DOHH2 (cell line): ENCODE measurements at regions not wholly inside any gene's neighbourhood (a gene's known extent, or its start where the extent isn't known, plus 50 kb on each side); places are given as distances from the start of the nearest gene placed in this dataset.

ENCODE experiments used
- H3F3A ChIP-seq: fragments of 200-600 bp; sonication (generic), shearing (Covaris generic); 2 replicates; pipeline ENCODE4 v1.6.0; 2016; ENCODE audit warnings: antibody characterized with exemption, mild to moderate bottlenecking; ENCODE audit not compliant: control insufficient read depth, insufficient read depth
- H3K27ac ChIP-seq: fragments of 200-600 bp; sonication (generic); 2 replicates; pipeline ENCODE4 v1.5.1; 2014; ENCODE audit warnings: low read depth, mild to moderate bottlenecking, low read length, moderate library complexity
- H3K27me3 ChIP-seq: fragments of 200-600 bp; sonication (generic); 2 replicates; pipeline ENCODE4 v1.6.1; 2014; ENCODE audit warnings: mild to moderate bottlenecking, low read length, mixed read lengths; ENCODE audit not compliant: control insufficient read depth
- H3K36me3 ChIP-seq: fragments of 200-600 bp; sonication (generic); 2 replicates; pipeline ENCODE4 v1.6.1; 2014; ENCODE audit warnings: mild to moderate bottlenecking, low read length, moderate library complexity, mixed read lengths; ENCODE audit not compliant: control insufficient read depth
- H3K4me1 ChIP-seq: fragments of 200-600 bp; sonication (generic); 2 replicates; pipeline ENCODE4 v1.6.1; 2014; ENCODE audit warnings: mild to moderate bottlenecking, low read length, mixed read lengths; ENCODE audit not compliant: control insufficient read depth
- H3K4me2 ChIP-seq: fragments of 200-600 bp; sonication (generic); 2 replicates; pipeline ENCODE4 v1.6.0; 2014; ENCODE audit warnings: mild to moderate bottlenecking, low read length, moderate library complexity
- H3K4me3 ChIP-seq: fragments of 200-600 bp; sonication (generic); 2 replicates; pipeline ENCODE4 v1.5.1; 2014; ENCODE audit warnings: mild to moderate bottlenecking, low read length, mixed read lengths
- H3K79me2 ChIP-seq: fragments of 200-600 bp; sonication (generic); 2 replicates; pipeline ENCODE4 v1.6.1; 2014; ENCODE audit warnings: mild to moderate bottlenecking, low read length, mixed read lengths; ENCODE audit not compliant: control insufficient read depth
- H3K9me2 ChIP-seq: fragments of 200-600 bp; sonication (generic); replicated peaks from 2 replicates; pipeline ENCODE4 v1.6.1; 2014; ENCODE audit warnings: mild to moderate bottlenecking, low read length, mixed read lengths; ENCODE audit not compliant: control insufficient read depth
- H3K9me3 ChIP-seq: fragments of 200-600 bp; sonication (generic); 2 replicates; pipeline ENCODE4 v1.6.1; 2014; ENCODE audit warnings: antibody characterized with exemption, low read length, mixed read lengths; ENCODE audit not compliant: control insufficient read depth, insufficient read depth
- H4K20me1 ChIP-seq: fragments of 200-600 bp; sonication (generic); 2 replicates; pipeline ENCODE4 v1.6.0; 2014; ENCODE audit warnings: low read depth, mild to moderate bottlenecking, antibody characterized with exemption, low read length, moderate library complexity; ENCODE audit not compliant: control insufficient read depth, insufficient read depth
- EZH2phosphoT487 ChIP-seq: fragments of 200-600 bp; sonication (generic); IDR thresholded peaks from 2 replicates; pipeline ENCODE4 v1.6.1; 2017; ENCODE audit warnings: borderline replicate concordance, mild to moderate bottlenecking, antibody characterized with exemption, low read length, moderate library complexity, mixed read lengths
- TF ChIP-seq, protein P1 (sequence below): fragments of 200-600 bp; sonication (generic); IDR thresholded peaks from one replicate; pipeline ENCODE4 v1.5.1; 2014; ENCODE audit warnings: antibody characterized with exemption, mild to moderate bottlenecking, low read depth, low read length; ENCODE audit not compliant: poor library complexity, severe bottlenecking

DNA sequence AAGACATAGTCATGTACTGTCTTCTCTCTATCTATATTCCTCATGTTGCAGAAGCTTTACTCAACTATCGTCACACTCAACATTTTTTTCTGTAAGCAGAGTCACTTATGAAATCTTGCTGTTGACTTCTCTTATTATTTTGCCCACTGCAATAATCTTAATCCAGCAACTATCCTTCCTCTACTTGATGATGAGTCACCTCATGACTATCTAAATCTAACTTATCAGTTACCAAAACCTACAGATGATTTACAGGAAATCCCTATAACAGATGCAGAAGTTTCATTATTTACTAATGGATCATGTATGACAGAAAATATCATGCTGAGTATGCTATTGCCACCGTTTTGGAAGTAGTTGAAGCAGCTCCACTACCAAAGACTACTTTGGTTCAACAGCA is 378.9 kb downstream of the DUSP10 start:
- no peaks in the 10 kb centered on the region; the same call in 1 of the 2 replicates for H3K9me2 ChIP-seq
- no peak overlapping the region for H3K27ac ChIP-seq
- no peaks in the 10 kb centered on the region for H3K79me2 ChIP-seq
- H3K4me1 ChIP-seq, result no peaks in the 10 kb centered on the region
- no peaks in the 10 kb centered on the region for H3K9me3 ChIP-seq
- no peak overlapping the region for H3K4me3 ChIP-seq
- no peaks in the 10 kb centered on the region for H3K27me3 ChIP-seq
- H3K36me3 ChIP-seq, result no peaks in the 10 kb centered on the region
- TF ChIP-seq EZH2phosphoT487, result no peak
- TF ChIP-seq, protein P1, sequence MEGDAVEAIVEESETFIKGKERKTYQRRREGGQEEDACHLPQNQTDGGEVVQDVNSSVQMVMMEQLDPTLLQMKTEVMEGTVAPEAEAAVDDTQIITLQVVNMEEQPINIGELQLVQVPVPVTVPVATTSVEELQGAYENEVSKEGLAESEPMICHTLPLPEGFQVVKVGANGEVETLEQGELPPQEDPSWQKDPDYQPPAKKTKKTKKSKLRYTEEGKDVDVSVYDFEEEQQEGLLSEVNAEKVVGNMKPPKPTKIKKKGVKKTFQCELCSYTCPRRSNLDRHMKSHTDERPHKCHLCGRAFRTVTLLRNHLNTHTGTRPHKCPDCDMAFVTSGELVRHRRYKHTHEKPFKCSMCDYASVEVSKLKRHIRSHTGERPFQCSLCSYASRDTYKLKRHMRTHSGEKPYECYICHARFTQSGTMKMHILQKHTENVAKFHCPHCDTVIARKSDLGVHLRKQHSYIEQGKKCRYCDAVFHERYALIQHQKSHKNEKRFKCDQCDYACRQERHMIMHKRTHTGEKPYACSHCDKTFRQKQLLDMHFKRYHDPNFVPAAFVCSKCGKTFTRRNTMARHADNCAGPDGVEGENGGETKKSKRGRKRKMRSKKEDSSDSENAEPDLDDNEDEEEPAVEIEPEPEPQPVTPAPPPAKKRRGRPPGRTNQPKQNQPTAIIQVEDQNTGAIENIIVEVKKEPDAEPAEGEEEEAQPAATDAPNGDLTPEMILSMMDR, result no peak
- no peaks in the 10 kb centered on the region for H3F3A ChIP-seq
- no peak overlapping the region for H3K4me2 ChIP-seq
- H4K20me1 ChIP-seq, result no peaks in the 10 kb centered on the region

DNA sequence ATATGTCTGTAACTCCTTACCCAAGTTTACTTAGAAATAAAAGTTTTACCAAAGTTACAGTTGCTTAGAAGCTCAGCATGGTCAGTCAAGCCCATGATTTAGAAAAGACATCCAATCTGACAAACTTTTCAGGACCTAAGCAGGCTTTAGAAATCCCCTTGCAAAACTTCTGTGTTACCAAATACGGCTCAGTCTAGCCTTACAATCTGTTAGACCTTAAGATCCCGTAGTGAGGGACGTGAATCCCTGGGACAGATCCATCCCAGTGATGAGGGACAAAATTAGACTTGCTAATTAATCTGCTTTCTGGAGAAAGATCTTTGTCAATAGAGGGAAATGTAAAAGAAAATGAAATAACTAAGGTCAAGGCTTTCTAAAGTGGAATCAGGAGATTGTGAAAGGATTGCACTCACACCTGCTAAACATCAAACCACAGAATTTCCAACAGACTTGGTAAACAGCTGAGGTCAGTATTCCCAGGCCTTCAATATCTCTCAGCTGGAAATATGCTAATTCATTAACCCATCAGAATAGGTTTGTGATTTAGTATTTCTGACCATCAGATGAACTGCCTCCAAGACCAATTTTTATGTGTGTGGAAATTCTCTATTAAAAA is 375.3 kb downstream of the DUSP10 start:
- Histone ChIP-seq H3K4me3 (no peak overlapping the region), H3K9me2 (no peaks in the 10 kb centered on the region; the same call in 1 of the 2 replicates), H4K20me1 (no peaks in the 10 kb centered on the region), H3K79me2 (no peaks in the 10 kb centered on the region), H3K27me3 (no peaks in the 10 kb centered on the region), H3K4me1 (no peaks in the 10 kb centered on the region), H3K4me2 (no peak overlapping the region), H3F3A (no peaks in the 10 kb centered on the region), H3K9me3 (no peaks in the 10 kb centered on the region), H3K36me3 (no peaks in the 10 kb centered on the region), H3K27ac (no peak overlapping the region)
- TF ChIP-seq, protein P1, result no peak
- no peak for TF ChIP-seq EZH2phosphoT487

DNA sequence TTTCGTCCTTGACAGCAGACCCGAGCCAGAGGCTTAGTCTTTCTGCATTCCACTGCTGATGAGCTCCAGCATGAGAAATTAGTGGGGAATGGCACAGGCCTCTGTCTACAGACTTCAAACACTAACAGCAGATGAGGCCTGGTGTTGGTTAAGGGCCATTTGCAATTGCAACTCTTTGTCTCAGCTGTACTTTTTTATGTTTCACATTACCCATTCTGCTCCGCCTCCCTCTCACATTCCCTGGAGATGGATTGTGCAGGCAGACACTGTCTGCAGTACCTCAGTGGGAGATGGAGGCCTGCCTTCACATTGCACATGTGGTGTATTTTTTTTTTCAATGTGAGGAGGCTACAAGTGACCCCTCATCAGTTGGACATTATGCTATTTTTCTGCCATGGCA is 370.2 kb downstream of the DUSP10 start:
- H4K20me1 ChIP-seq, result no peaks in the 10 kb centered on the region
- no peaks in the 10 kb centered on the region for H3K4me1 ChIP-seq
- H3K4me3 ChIP-seq, result no peak overlapping the region
- H3K79me2 ChIP-seq, result no peaks in the 10 kb centered on the region
- no peaks in the 10 kb centered on the region for H3F3A ChIP-seq
- H3K9me2 ChIP-seq, result no peaks in the 10 kb centered on the region; the same call in 1 of the 2 replicates
- no peak overlapping the region for H3K27ac ChIP-seq
- no peaks in the 10 kb centered on the region for H3K9me3 ChIP-seq
- TF ChIP-seq, protein P1, result no peak
- TF ChIP-seq EZH2phosphoT487, result no peak
- no peaks in the 10 kb centered on the region for H3K36me3 ChIP-seq
- no peaks in the 10 kb centered on the region for H3K27me3 ChIP-seq
- no peak overlapping the region for H3K4me2 ChIP-seq

DNA sequence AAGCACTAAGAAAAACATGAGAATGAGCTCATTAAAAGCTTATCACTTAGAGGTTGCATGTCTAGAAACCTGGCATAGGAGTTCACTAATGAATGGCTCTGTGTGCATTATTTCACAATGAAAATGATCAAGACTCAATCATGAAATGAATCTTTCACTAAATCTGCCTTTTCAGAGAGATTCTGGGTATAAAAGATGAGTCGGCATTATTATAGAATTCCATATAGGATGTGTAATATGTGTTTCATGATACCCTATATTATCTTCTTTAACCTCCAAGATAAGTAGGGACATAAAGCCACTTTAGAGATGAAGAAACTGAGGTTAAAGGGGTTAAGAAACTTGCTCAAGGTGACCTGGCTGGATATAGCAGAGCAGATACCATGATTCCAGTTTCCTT is 368.1 kb downstream of the DUSP10 start:
- no peaks in the 10 kb centered on the region for H3K4me1 ChIP-seq
- H3K27me3 ChIP-seq, result no peaks in the 10 kb centered on the region
- H3K4me2 ChIP-seq, result no peak overlapping the region
- H3F3A ChIP-seq, result no peaks in the 10 kb centered on the region
- no peaks in the 10 kb centered on the region for H3K9me3 ChIP-seq
- no peak overlapping the region for H3K4me3 ChIP-seq
- H3K36me3 ChIP-seq, result no peaks in the 10 kb centered on the region
- no peaks in the 10 kb centered on the region for H3K79me2 ChIP-seq
- no peaks in the 10 kb centered on the region for H4K20me1 ChIP-seq
- TF ChIP-seq EZH2phosphoT487, result no peak
- TF ChIP-seq, protein P1, result no peak
- H3K9me2 ChIP-seq, result no peaks in the 10 kb centered on the region; the same call in 1 of the 2 replicates
- no peak overlapping the region for H3K27ac ChIP-seq
